Activated B cell treated with CpG ODN at 0.5 μM for 24 hours (primary cell): ENCODE measurements at regions not wholly inside any gene's neighbourhood (a gene's known extent, or its start where the extent isn't known, plus 50 kb on each side); places are given as distances from the start of the nearest gene placed in this dataset.

Experiments used
- ATAC-seq: fragments of 200-7000 bp; cut with Tn5 transposase; one replicate; pipeline ENCODE4 v1.10.0; 2021; ENCODE audit warnings: low read depth, mild to moderate bottlenecking, moderate library complexity
- CTCF ChIA-PET: fragments of 350-600 bp; sonication (Branson Sonifier 250); formaldehyde crosslinking; loops from one replicate; lab custom pipeline; 2021; ENCODE audit warnings: antibody characterized with exemption; lab: Charles Lee
- POLR2A ChIA-PET: fragments of 350-600 bp; sonication (Branson Sonifier 250); formaldehyde crosslinking; loops from one replicate; lab custom pipeline; 2021; ENCODE audit warnings: antibody characterized with exemption; lab: Charles Lee
- DNase-seq: peaks from one replicate; pipeline ENCODE4 v3.0.0; 2022
- H3K27ac Mint-ChIP-seq: one replicate; pipeline ENCODE4 v1.8.0; 2020; ENCODE audit warnings: mixed read lengths
- H3K27me3 Mint-ChIP-seq: one replicate; pipeline ENCODE4 v1.8.0; 2021; ENCODE audit warnings: mixed read lengths
- H3K36me3 Mint-ChIP-seq: one replicate; pipeline ENCODE4 v1.8.0; 2021; ENCODE audit warnings: low read depth, mixed read lengths
- H3K4me1 Mint-ChIP-seq: one replicate; pipeline ENCODE4 v1.8.0; 2021; ENCODE audit warnings: mixed read lengths
- H3K4me3 Mint-ChIP-seq: one replicate; pipeline ENCODE4 v1.8.0; 2020; ENCODE audit warnings: mild to moderate bottlenecking, mixed read lengths
- H3K9me3 Mint-ChIP-seq: one replicate; pipeline ENCODE4 v1.8.0; 2020; ENCODE audit warnings: mixed read lengths
- CTCF ChIP-seq: fragments of 200-600 bp; IDR thresholded peaks from one replicate; pipeline ENCODE4 v1.8.0; 2022; ENCODE audit warnings: antibody characterized with exemption, mild to moderate bottlenecking
- intact Hi-C: fragments of 100-400 bp; cut with micrococcal nuclease; formaldehyde crosslinking; loops from one replicate; pipeline ENCODE4 v1.15.1; 2024

GRCh38 chr4:151942971-151943370 lies 182.2 kb upstream of the GATB start:
- H3K36me3 Mint-ChIP-seq: peaks cover 5% of the 10 kb centered on the region

GRCh38 chr4:151940926-151941617 lies 180.3 kb upstream of the GATB start:
- Mint-ChIP-seq H3K4me1 (no peaks in the 10 kb centered on the region), H3K9me3 (peaks cover 8% of the 10 kb centered on the region), H3K36me3 (peaks cover 1% of the 10 kb centered on the region), H3K27ac (no peak overlapping the region), H3K27me3 (peaks cover 6% of the 10 kb centered on the region), H3K4me3 (no peak overlapping the region)
- ATAC-seq: no peak
- TF ChIP-seq CTCF: no peak
- ChIA-PET POLR2A (no interaction called here), CTCF (no interaction called here)
- intact Hi-C loops: no loop called here
- no peak for DNase-seq

More at GRCh38 chr4:151942971-151943370, 182.2 kb upstream of the GATB start:
- intact Hi-C loops: no loop called here
- H3K27me3 Mint-ChIP-seq: peaks cover 4% of the 10 kb centered on the region
- peaks cover 21% of the 10 kb centered on the region for H3K9me3 Mint-ChIP-seq
- ChIA-PET CTCF (no interaction called here), POLR2A (no interaction called here)
- H3K27ac Mint-ChIP-seq: no peak overlapping the region
- DNase-seq: no peak
- H3K4me3 Mint-ChIP-seq: no peak overlapping the region
- no peaks in the 10 kb centered on the region for H3K4me1 Mint-ChIP-seq
- no peak for ATAC-seq
- no peak for TF ChIP-seq CTCF

DNA sequence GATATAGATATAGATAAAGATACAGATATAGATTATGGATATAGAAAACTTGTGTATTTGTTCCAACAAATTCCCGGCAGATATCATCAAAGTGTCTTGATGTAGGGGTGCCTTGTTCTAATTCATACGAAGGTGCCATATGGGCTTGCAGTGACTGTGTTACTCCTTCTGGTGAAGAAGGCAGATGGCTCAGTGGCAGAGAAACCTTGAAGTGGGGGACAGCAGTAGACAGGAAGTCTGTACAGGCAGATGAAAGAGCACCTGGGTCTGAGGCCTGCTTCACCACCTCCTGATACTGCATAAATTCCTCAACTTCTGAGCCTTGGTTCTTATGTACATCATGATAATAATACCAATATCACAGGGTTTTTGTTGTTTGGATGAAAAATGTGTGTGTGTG lies 179.5 kb upstream of the GATB start:
- no peak overlapping the region for H3K4me3 Mint-ChIP-seq
- DNase-seq (no peak), ATAC-seq (no peak)
- H3K36me3 Mint-ChIP-seq: no peaks in the 10 kb centered on the region
- no peak for TF ChIP-seq CTCF
- ChIA-PET CTCF (no interaction called here), POLR2A (no interaction called here)
- no peaks in the 10 kb centered on the region for H3K4me1 Mint-ChIP-seq
- H3K27me3 Mint-ChIP-seq: peaks cover 6% of the 10 kb centered on the region
- intact Hi-C loops: no loop called here
- H3K27ac Mint-ChIP-seq: no peak overlapping the region
- peaks cover 4% of the 10 kb centered on the region for H3K9me3 Mint-ChIP-seq

- intact Hi-C loops: no loop called here
- no peaks in the 10 kb centered on the region for H3K4me1 Mint-ChIP-seq
- ChIA-PET CTCF (no interaction called here), POLR2A (no interaction called here)
- ATAC-seq (no peak), DNase-seq (no peak)
- H3K36me3 Mint-ChIP-seq: no peaks in the 10 kb centered on the region
- peaks cover 6% of the 10 kb centered on the region for H3K27me3 Mint-ChIP-seq
- no peak for TF ChIP-seq CTCF
- no peak overlapping the region for H3K4me3 Mint-ChIP-seq
- H3K9me3 Mint-ChIP-seq: peaks cover 1% of the 10 kb centered on the region
- no peak overlapping the region for H3K27ac Mint-ChIP-seq
These were observed 178.9 kb upstream of the GATB start for GRCh38 chr4:151939670-151940069.

- no peak for TF ChIP-seq CTCF
- Mint-ChIP-seq H3K4me3 (no peak overlapping the region), H3K27me3 (peaks cover 5% of the 10 kb centered on the region), H3K4me1 (no peaks in the 10 kb centered on the region), H3K27ac (no peak overlapping the region), H3K36me3 (no peaks in the 10 kb centered on the region), H3K9me3 (no peaks in the 10 kb centered on the region)
- ChIA-PET POLR2A (no interaction called here), CTCF (no interaction called here)
- intact Hi-C loops: no loop called here
- DNase-seq (no peak), ATAC-seq (no peak)
These were observed 174.6 kb upstream of the GATB start for GRCh38 chr4:151935411-151935810.
